Glutamatergic neuron (in vitro differentiated cells): ENCODE measurements at regions not wholly inside any gene's neighbourhood (a gene's known extent, or its start where the extent isn't known, plus 50 kb on each side); places are given as distances from the start of the nearest gene placed in this dataset.

Source experiments
- DNase-seq: peaks from one replicate; pipeline ENCODE4 v3.0.0; 2022
- H3K27ac Mint-ChIP-seq: one replicate; pipeline ENCODE4 v1.8.0; 2020; ENCODE audit warnings: mild to moderate bottlenecking, mixed read lengths, inconsistent platforms; ENCODE audit not compliant: unreplicated experiment
- H3K27me3 Mint-ChIP-seq: one replicate; pipeline ENCODE4 v1.8.0; 2020; ENCODE audit warnings: mild to moderate bottlenecking, moderate library complexity, mixed read lengths, inconsistent platforms; ENCODE audit not compliant: unreplicated experiment
- H3K36me3 Mint-ChIP-seq: one replicate; pipeline ENCODE4 v1.8.0; 2020; ENCODE audit warnings: mild to moderate bottlenecking, mixed read lengths, inconsistent platforms; ENCODE audit not compliant: unreplicated experiment
- H3K4me1 Mint-ChIP-seq: one replicate; pipeline ENCODE4 v1.8.0; 2020; ENCODE audit warnings: mild to moderate bottlenecking, low read depth, mixed read lengths, inconsistent platforms; ENCODE audit not compliant: unreplicated experiment
- H3K4me3 Mint-ChIP-seq: one replicate; pipeline ENCODE4 v1.8.0; 2020; ENCODE audit warnings: mild to moderate bottlenecking, mixed read lengths, inconsistent platforms; ENCODE audit not compliant: unreplicated experiment
- H3K9me3 Mint-ChIP-seq: one replicate; pipeline ENCODE4 v1.8.0; 2020; ENCODE audit warnings: mild to moderate bottlenecking, moderate library complexity, mixed read lengths, inconsistent platforms; ENCODE audit not compliant: unreplicated experiment
- CTCF ChIP-seq: fragments of 200-600 bp; sonication (generic); IDR thresholded peaks from one replicate; pipeline ENCODE4 v1.5.0; 2021; ENCODE audit not compliant: partially characterized antibody, unreplicated experiment

GRCh38 chr12:77401064-77401769 is 335.8 kb upstream of the E2F7 start:
- TF ChIP-seq CTCF = no peak
- DNase-seq = no peak
- no peaks in the 10 kb centered on the region for H3K27me3 Mint-ChIP-seq
- no peak overlapping the region for H3K4me3 Mint-ChIP-seq
- no peaks in the 10 kb centered on the region for H3K9me3 Mint-ChIP-seq
- no peaks in the 10 kb centered on the region for H3K4me1 Mint-ChIP-seq
- no peaks in the 10 kb centered on the region for H3K36me3 Mint-ChIP-seq
- H3K27ac Mint-ChIP-seq = no peak overlapping the region

DNA sequence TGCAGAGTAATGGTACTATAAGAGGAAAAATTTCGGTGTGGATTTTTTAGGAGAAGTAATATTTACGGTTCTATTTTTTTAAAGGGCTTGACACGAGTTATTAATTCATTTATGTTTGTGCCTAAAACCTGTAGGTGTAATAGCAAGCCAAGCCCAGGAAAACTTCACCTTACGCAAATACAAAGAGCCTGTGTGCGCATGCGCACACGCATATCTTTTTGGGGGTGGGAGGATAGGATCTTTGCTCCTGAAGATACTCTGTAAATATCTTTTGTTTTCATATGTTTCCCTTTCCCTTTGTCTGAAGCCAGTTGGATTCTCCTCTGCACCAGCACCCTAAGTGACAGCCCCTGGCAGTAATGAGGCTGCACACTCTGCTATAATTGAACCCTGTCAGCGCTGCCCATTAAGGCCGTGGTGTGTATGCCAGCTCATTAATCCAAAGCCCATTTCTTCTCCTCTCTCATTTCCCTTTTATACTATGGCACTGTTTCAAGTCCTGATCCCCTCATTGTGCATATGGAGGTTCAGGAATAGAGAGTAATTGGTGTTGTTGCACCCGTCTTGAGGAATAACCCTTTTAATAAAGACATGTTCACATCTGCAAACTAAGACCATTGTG is 327.2 kb upstream of the E2F7 start:
- Mint-ChIP-seq H3K36me3 (no peaks in the 10 kb centered on the region), H3K4me1 (no peaks in the 10 kb centered on the region), H3K27me3 (no peaks in the 10 kb centered on the region), H3K4me3 (no peak overlapping the region), H3K27ac (no peak overlapping the region), H3K9me3 (no peaks in the 10 kb centered on the region)
- no peak for DNase-seq
- TF ChIP-seq CTCF = no peak

- Mint-ChIP-seq H3K36me3 (no peaks in the 10 kb centered on the region), H3K27ac (no peak overlapping the region), H3K9me3 (no peaks in the 10 kb centered on the region), H3K4me3 (no peak overlapping the region), H3K27me3 (no peaks in the 10 kb centered on the region), H3K4me1 (no peaks in the 10 kb centered on the region)
- TF ChIP-seq CTCF = no peak
- DNase-seq = no peak
Measured at GRCh38 chr12:77388445-77389265, 323.3 kb upstream of the E2F7 start.

DNA sequence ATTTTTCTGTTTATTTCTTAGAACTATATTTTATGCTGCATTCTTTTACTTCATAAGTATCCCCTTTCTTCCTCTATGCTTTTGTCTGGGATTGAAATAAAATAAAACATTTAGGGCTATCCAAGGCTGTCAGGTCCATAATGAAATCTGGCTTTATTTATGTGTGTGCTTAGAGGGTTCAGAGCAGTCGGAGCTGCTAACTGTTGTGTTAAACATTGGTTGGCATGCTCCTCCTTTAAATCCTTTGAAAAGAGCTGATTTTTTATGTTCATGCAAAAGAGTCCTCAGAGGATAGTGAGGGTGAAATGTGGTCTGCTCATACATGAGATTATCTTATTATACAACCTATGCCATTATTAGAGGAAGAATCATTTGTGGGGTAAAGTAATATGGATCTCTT is 322.3 kb upstream of the E2F7 start:
- DNase-seq = no peak
- Mint-ChIP-seq H3K9me3 (no peaks in the 10 kb centered on the region), H3K27me3 (no peaks in the 10 kb centered on the region), H3K4me3 (no peak overlapping the region), H3K36me3 (no peaks in the 10 kb centered on the region), H3K4me1 (no peaks in the 10 kb centered on the region), H3K27ac (no peak overlapping the region)
- TF ChIP-seq CTCF = no peak
